Amygdala (tissue), 56 donors: ENCODE measurements at regions not wholly inside any gene's neighbourhood (a gene's known extent, or its start where the extent isn't known, plus 50 kb on each side); places are given as distances from the start of the nearest gene placed in this dataset.
"Not testable (repeated sequence)": the region's sequence is repeated elsewhere in the genome, so short reads cannot be mapped to it uniquely, and the experiment has no call there.

Source experiments
- DNase-seq, 56 donors: peaks; one replicate each; lab custom pipeline; 2025; lab: John Stamatoyannopoulos, UW

GRCh38 chr22:23418159-23418788 lies 161.8 kb downstream of the IGLL1 start:
- no peak for DNase-seq

- not testable (repeated sequence) for DNase-seq
Observed at GRCh38 chr22:23417327-23417726, 162.8 kb downstream of the IGLL1 start.

- DNase-seq: not testable (repeated sequence)
Observed at GRCh38 chr22:23416169-23416690, 163.9 kb downstream of the IGLL1 start.

- DNase-seq: no peak
Observed at GRCh38 chr22:23415490-23415851, 164.6 kb downstream of the IGLL1 start.

- DNase-seq: no peak
Observed at GRCh38 chr22:23414727-23415489, 165.2 kb downstream of the IGLL1 start.

GRCh38 chr22:23411739-23412138 lies 168.4 kb downstream of the IGLL1 start:
- DNase-seq: no peak

GRCh38 chr22:23410411-23410810 lies 169.7 kb downstream of the IGLL1 start:
- DNase-seq: no peak

GRCh38 chr22:23409976-23410375 lies 170.1 kb downstream of the IGLL1 start:
- no peak for DNase-seq

GRCh38 chr22:23408321-23408720 lies 171.8 kb downstream of the IGLL1 start:
- no peak for DNase-seq

- DNase-seq: no peak
Observed at GRCh38 chr22:23405366-23405851, 174.7 kb downstream of the IGLL1 start.

GRCh38 chr22:23404689-23405365 lies 175.3 kb downstream of the IGLL1 start:
- DNase-seq: no peak

GRCh38 chr22:23403720-23404688 lies 176.1 kb downstream of the IGLL1 start:
- no peak for DNase-seq

- no peak for DNase-seq
Observed at GRCh38 chr22:23403152-23403719, 176.9 kb downstream of the IGLL1 start.

- peak in 30 of 56 donors; percentile 9 to 71 (median 44) for DNase-seq
Observed at GRCh38 chr22:23402275-23403151, 177.6 kb downstream of the IGLL1 start.

- peak in 1 of 56 donors; percentile 29 for DNase-seq
Observed at GRCh38 chr22:23401910-23402274, 178.2 kb downstream of the IGLL1 start.

- DNase-seq: no peak
Observed at GRCh38 chr22:23401111-23401909, 178.8 kb downstream of the IGLL1 start.

- DNase-seq: no peak
Observed at GRCh38 chr22:23400286-23400981, 179.7 kb downstream of the IGLL1 start.
